ENCODE measurements at regions not wholly inside any gene's neighbourhood (a gene's known extent, or its start where the extent isn't known, plus 50 kb on each side); places are given as distances from the start of the nearest gene placed in this dataset.
A peak's percentile ranks its signal among the peaks of the same experiment; 100 is the strongest.

DNA sequence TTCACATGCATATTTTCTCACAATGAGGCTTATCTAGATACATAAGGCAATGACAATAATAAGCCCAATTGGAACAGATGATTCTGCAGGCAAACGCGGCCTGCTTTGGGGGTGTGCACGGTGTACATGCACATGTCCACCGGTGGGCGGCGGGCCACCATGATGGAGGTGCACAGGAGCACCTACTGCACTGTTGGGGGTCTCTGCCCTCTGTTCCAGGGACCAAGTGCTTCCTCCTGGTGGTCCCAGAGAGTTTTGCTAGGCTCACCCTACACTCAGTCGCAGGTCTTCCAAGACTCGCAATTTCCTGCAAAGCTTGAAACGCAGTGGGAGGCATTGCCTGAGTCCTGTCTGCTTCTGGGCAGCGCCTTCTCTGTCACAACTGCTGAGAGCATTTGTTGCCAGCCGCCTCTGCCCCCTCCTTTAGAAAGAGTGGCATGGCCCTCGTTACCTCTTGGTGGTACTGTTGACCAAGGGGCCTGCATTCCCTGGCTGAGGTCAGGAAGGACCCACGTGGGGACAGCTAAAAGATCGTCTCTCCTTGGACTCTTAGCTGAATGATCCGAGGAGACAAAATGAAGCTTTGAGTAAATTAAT lies 135.3 kb downstream of the ERMARD start (continued):
- TF ChIP-seq, protein P1, sequence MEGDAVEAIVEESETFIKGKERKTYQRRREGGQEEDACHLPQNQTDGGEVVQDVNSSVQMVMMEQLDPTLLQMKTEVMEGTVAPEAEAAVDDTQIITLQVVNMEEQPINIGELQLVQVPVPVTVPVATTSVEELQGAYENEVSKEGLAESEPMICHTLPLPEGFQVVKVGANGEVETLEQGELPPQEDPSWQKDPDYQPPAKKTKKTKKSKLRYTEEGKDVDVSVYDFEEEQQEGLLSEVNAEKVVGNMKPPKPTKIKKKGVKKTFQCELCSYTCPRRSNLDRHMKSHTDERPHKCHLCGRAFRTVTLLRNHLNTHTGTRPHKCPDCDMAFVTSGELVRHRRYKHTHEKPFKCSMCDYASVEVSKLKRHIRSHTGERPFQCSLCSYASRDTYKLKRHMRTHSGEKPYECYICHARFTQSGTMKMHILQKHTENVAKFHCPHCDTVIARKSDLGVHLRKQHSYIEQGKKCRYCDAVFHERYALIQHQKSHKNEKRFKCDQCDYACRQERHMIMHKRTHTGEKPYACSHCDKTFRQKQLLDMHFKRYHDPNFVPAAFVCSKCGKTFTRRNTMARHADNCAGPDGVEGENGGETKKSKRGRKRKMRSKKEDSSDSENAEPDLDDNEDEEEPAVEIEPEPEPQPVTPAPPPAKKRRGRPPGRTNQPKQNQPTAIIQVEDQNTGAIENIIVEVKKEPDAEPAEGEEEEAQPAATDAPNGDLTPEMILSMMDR (IDR thresholded peaks at IDR 0.05; ENCODE audit: control extremely low read depth in 1 of 3, insufficient read depth in 1 of 3, low read depth in 1 of 3, low read length in 3 of 3): peak; percentile 6 to 30 (median 20)
- TF ChIP-seq RAD21 (IDR thresholded peaks at IDR 0.05 in 1 of 2, conservative IDR thresholded peaks at IDR 0.05 in 1 of 2; ENCODE audit: low read depth in 2 of 2, low read length in 2 of 2) (peak in 1 of 2 experiments; percentile 4; a peak in 1 of 4 replicates), RXRA (IDR thresholded peaks at IDR 0.05; ENCODE audit: insufficient read depth, low read depth, low read length) (no peak), SP1 (IDR thresholded peaks at IDR 0.05; ENCODE audit: low read depth, low read length) (no peak), SAP30 (IDR thresholded peaks at IDR 0.05; ENCODE audit: insufficient read depth, insufficient replicate concordance, low read length) (no peak)
- TF ChIP-seq, protein P2, sequence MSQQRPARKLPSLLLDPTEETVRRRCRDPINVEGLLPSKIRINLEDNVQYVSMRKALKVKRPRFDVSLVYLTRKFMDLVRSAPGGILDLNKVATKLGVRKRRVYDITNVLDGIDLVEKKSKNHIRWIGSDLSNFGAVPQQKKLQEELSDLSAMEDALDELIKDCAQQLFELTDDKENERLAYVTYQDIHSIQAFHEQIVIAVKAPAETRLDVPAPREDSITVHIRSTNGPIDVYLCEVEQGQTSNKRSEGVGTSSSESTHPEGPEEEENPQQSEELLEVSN (IDR thresholded peaks at IDR 0.05): no peak

All from H1 (cell line).